H1 (cell line): ENCODE measurements at regions not wholly inside any gene's neighbourhood (a gene's known extent, or its start where the extent isn't known, plus 50 kb on each side); places are given as distances from the start of the nearest gene placed in this dataset.

Experiments used
- PHF8 ChIP-seq: fragments of 200-600 bp; sonication (generic); conservative IDR thresholded peaks from 2 replicates; pipeline ENCODE4 v1.7.1; 2012; ENCODE audit warnings: low read depth, mild to moderate bottlenecking, inconsistent platforms, low read length, moderate library complexity
- RAD21 ChIP-seq, 2 experiments: IDR thresholded peaks in 1 of 2; conservative IDR thresholded peaks in 1 of 2; 2 replicates each; pipeline ENCODE4 v1.6.1; 2011; ENCODE audit warnings: low read depth in 2 of 2, low read length in 2 of 2, improper control_type of control experiment in 1 of 2, inconsistent platforms in 1 of 2, mild to moderate bottlenecking in 1 of 2, moderate library complexity in 1 of 2
- SP2 ChIP-seq: IDR thresholded peaks from 2 replicates; pipeline ENCODE4 v1.6.1; 2012; ENCODE audit warnings: mild to moderate bottlenecking, low read length, inconsistent platforms
- SP4 ChIP-seq: IDR thresholded peaks from 2 replicates; pipeline ENCODE4 v1.6.1; 2012; ENCODE audit warnings: low read length, inconsistent platforms

DNA sequence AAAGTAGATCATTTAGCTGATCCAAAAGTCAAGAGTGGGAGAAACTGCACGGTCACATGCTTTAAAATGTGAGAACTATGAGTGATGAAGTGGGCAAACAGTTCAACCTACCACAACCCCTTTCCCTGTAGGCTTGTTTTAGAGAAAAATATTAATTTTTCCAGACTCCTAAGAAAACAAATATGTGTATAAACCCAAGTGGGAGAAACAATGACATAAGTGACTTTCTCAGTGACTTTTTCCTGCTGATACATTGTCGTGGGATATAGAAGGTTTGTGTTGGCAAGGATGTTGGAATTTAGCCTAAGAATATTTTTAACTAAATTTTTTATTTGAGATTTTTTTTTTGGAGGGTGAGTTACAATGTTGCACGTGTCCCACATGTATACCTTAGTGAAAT lies 321.7 kb downstream of the FIGN start (continued):
- TF ChIP-seq PHF8 (no peak), RAD21 (IDR thresholded peaks at IDR 0.05 in 1 of 2, conservative IDR thresholded peaks at IDR 0.05 in 1 of 2; ENCODE audit: low read depth in 2 of 2, low read length in 2 of 2) (no peak), SP4 (no peak), SP2 (no peak)
